Transverse colon (tissue), 4 donors: ENCODE measurements at regions not wholly inside any gene's neighbourhood (a gene's known extent, or its start where the extent isn't known, plus 50 kb on each side); places are given as distances from the start of the nearest gene placed in this dataset.

ENCODE experiments used
- DNase-seq: peaks from one replicate; pipeline ENCODE4 v3.0.0-alpha.2; 2019
- H3K27ac ChIP-seq, 4 donors: fragments of 200-600 bp; sonication (generic); 2 replicates each; pipeline ENCODE4 v1.5.1; 2016 to 2018; ENCODE audit warnings: inconsistent platforms in 4 of 4
- H3K27me3 ChIP-seq: fragments of 200-600 bp; sonication (generic); 2 replicates; pipeline ENCODE4 v1.5.1; 2017; ENCODE audit warnings: inconsistent platforms
- H3K36me3 ChIP-seq, 4 donors: fragments of 200-600 bp; sonication (generic); 2 replicates each; pipeline ENCODE4 v1.5.1; 2017 to 2019; ENCODE audit warnings: inconsistent platforms in 4 of 4
- H3K4me1 ChIP-seq, 4 donors: fragments of 200-600 bp; sonication (generic); 2 replicates each; pipeline ENCODE4 v1.5.1; 2017 to 2020; ENCODE audit warnings: inconsistent platforms in 4 of 4
- H3K4me3 ChIP-seq, 4 donors: fragments of 200-600 bp; sonication (generic); 1 replicate in 1 of 4; 2 replicates in 3 of 4; pipeline versions ENCODE4 v1.5.1 to v1.6.1; 2017 to 2019; ENCODE audit warnings: inconsistent platforms in 4 of 4
- H3K9me3 ChIP-seq, 2 donors: fragments of 200-600 bp; sonication (generic); 2 replicates each; pipeline ENCODE4 v1.5.1; 2017 to 2019; ENCODE audit warnings: inconsistent platforms in 2 of 2
- CTCF ChIP-seq, 5 experiments: fragments of 200-600 bp in 3 of 5; fragments of 450-650 bp in 2 of 5; sonication (generic) in 3 of 5; IDR thresholded peaks; 1 replicate in 2 of 5; 2 replicates in 3 of 5; pipeline ENCODE4 v1.5.1; 2016 to 2017; ENCODE audit warnings: antibody characterized with exemption in 5 of 5, inconsistent platforms in 3 of 5, mild to moderate bottlenecking in 2 of 5, moderate library complexity in 1 of 5
- EP300 ChIP-seq: sonication (generic); formaldehyde crosslinking; IDR thresholded peaks from one replicate; pipeline ENCODE4 v1.6.1; 2017; ENCODE audit warnings: antibody characterized with exemption, low read depth
- POLR2A ChIP-seq: fragments of 450-650 bp; IDR thresholded peaks from one replicate; pipeline ENCODE4 v1.6.1; 2016; ENCODE audit warnings: antibody characterized with exemption, mild to moderate bottlenecking, moderate library complexity
- POLR2AphosphoS5 ChIP-seq, 3 donors: sonication (generic); formaldehyde crosslinking; IDR thresholded peaks; one replicate each; pipeline ENCODE4 v1.6.1; 2016; ENCODE audit warnings: antibody characterized with exemption in 3 of 3
- WGBS, 2 donors: methylation state at CpG; one replicate each; pipeline ENCODE4 v1.1.5; 2018; ENCODE audit warnings: low coverage in 1 of 2; 5-methylcytosine and 5-hydroxymethylcytosine counted together
- in situ Hi-C, 4 donors: fragments of 200-750 bp; cut with MboI; loops; one replicate each; pipeline versions ENCODE4 v1.15.0 to v1.15.1; 2017; ENCODE audit warnings: low sequenced_read_pairs in 3 of 4, low pct_ligation_motif_present in 1 of 4, low pct_unique_long_range_greater_than_20kb in 1 of 4
- intact Hi-C: fragments of 100-400 bp; cut with DNase I; formaldehyde crosslinking; loops from one replicate; pipeline ENCODE4 v1.15.1; 2023; ENCODE audit warnings: low total_unique reads

- Histone ChIP-seq H3K9me3 (no peaks in the 10 kb centered on the region), H3K4me1 (no peaks in the 10 kb centered on the region), H3K27me3 (no peaks in the 10 kb centered on the region), H3K36me3 (no peaks in the 10 kb centered on the region), H3K4me3 (no peak overlapping the region), H3K27ac (no peak overlapping the region)
- TF ChIP-seq POLR2A (no peak), EP300 (no peak), POLR2AphosphoS5 (IDR thresholded peaks at IDR 0.05) (no peak), CTCF (IDR thresholded peaks at IDR 0.05) (no peak)
- no peak for DNase-seq
- intact Hi-C loops: no loop called here
- in situ Hi-C loops: no loop called here
These were observed 350.9 kb upstream of the VWC2 start for GRCh38 chr7:49422564-49422963.

GRCh38 chr7:49424109-49424508 lies 349.3 kb upstream of the VWC2 start:
- no peak for DNase-seq
- no peaks in the 10 kb centered on the region for H3K4me1 ChIP-seq
- TF ChIP-seq POLR2A: no peak
- no peak for TF ChIP-seq CTCF (IDR thresholded peaks at IDR 0.05)
- TF ChIP-seq EP300: no peak
- TF ChIP-seq POLR2AphosphoS5 (IDR thresholded peaks at IDR 0.05): no peak
- no peaks in the 10 kb centered on the region for H3K27me3 ChIP-seq
- no peak overlapping the region for H3K27ac ChIP-seq
- in situ Hi-C loops (no loop called here), intact Hi-C loops (no loop called here)
- no peak overlapping the region for H3K4me3 ChIP-seq
- H3K36me3 ChIP-seq: no peaks in the 10 kb centered on the region
- H3K9me3 ChIP-seq: no peaks in the 10 kb centered on the region

- Histone ChIP-seq H3K9me3 (no peaks in the 10 kb centered on the region), H3K4me3 (no peak overlapping the region), H3K27me3 (no peaks in the 10 kb centered on the region), H3K4me1 (no peaks in the 10 kb centered on the region), H3K27ac (no peak overlapping the region), H3K36me3 (no peaks in the 10 kb centered on the region)
- TF ChIP-seq CTCF (IDR thresholded peaks at IDR 0.05): no peak
- TF ChIP-seq POLR2AphosphoS5 (IDR thresholded peaks at IDR 0.05): no peak
- WGBS, 2 donors: 41 to 57% methylated on average over 4 to 5 of the region's 5 CpGs
- DNase-seq: no peak
- in situ Hi-C loops (no loop called here), intact Hi-C loops (no loop called here)
These were observed 348.1 kb upstream of the VWC2 start for GRCh38 chr7:49425277-49425818.

GRCh38 chr7:49432254-49432653 lies 341.2 kb upstream of the VWC2 start:
- H3K27me3 ChIP-seq: no peaks in the 10 kb centered on the region
- WGBS, 2 donors: 90 to 98% methylated on average over 4 of the region's 4 CpGs
- H3K27ac ChIP-seq: no peak overlapping the region

More at GRCh38 chr7:49432254-49432653, 341.2 kb upstream of the VWC2 start:
- Histone ChIP-seq H3K36me3 (no peaks in the 10 kb centered on the region), H3K4me1 (no peaks in the 10 kb centered on the region), H3K9me3 (no peaks in the 10 kb centered on the region), H3K4me3 (no peak overlapping the region)
- in situ Hi-C loops: no loop called here
- TF ChIP-seq CTCF (IDR thresholded peaks at IDR 0.05) (no peak), EP300 (no peak), POLR2A (no peak), POLR2AphosphoS5 (IDR thresholded peaks at IDR 0.05) (no peak)
- DNase-seq: no peak
- intact Hi-C loops: no loop called here
